GM10266 (cell line): ENCODE measurements at regions not wholly inside any gene's neighbourhood (a gene's known extent, or its start where the extent isn't known, plus 50 kb on each side); places are given as distances from the start of the nearest gene placed in this dataset.
"Not testable (repeated sequence)": the region's sequence is repeated elsewhere in the genome, so short reads cannot be mapped to it uniquely, and the experiment has no call there.

ENCODE experiments used
- DNase-seq: peaks from one replicate; pipeline ENCODE4 v3.0.0; 2012; ENCODE audit errors: extremely low spot score
- TF ChIP-seq, protein P1 (sequence below): IDR thresholded peaks from 2 replicates; pipeline ENCODE4 v1.5.1; 2012; ENCODE audit warnings: mild to moderate bottlenecking, low read depth; ENCODE audit not compliant: control insufficient read depth, insufficient read depth; ENCODE audit errors: missing control alignments

DNA sequence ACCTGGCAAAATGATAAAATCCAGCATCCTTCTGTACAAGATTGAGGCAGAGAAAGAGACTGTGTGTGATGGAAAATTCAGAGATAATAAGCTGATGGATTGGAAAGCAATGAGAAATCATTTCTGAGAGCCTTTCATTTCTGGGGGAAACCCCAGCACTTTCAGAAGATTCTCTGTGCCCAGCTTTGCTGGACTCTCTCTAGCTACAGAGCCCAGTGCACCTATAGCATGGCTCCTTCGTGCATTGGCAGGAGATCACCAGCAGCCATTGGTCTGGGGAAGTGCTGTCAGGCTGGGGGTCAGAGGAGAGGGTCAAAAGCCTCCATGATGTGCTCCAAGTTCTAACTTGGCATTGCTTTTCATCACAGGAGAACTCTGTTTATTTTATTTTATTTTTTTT, 259.9 kb downstream of the SOX9 start:
- TF ChIP-seq, protein P1, sequence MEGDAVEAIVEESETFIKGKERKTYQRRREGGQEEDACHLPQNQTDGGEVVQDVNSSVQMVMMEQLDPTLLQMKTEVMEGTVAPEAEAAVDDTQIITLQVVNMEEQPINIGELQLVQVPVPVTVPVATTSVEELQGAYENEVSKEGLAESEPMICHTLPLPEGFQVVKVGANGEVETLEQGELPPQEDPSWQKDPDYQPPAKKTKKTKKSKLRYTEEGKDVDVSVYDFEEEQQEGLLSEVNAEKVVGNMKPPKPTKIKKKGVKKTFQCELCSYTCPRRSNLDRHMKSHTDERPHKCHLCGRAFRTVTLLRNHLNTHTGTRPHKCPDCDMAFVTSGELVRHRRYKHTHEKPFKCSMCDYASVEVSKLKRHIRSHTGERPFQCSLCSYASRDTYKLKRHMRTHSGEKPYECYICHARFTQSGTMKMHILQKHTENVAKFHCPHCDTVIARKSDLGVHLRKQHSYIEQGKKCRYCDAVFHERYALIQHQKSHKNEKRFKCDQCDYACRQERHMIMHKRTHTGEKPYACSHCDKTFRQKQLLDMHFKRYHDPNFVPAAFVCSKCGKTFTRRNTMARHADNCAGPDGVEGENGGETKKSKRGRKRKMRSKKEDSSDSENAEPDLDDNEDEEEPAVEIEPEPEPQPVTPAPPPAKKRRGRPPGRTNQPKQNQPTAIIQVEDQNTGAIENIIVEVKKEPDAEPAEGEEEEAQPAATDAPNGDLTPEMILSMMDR, result no peak
- DNase-seq, result peak; percentile 38

DNA sequence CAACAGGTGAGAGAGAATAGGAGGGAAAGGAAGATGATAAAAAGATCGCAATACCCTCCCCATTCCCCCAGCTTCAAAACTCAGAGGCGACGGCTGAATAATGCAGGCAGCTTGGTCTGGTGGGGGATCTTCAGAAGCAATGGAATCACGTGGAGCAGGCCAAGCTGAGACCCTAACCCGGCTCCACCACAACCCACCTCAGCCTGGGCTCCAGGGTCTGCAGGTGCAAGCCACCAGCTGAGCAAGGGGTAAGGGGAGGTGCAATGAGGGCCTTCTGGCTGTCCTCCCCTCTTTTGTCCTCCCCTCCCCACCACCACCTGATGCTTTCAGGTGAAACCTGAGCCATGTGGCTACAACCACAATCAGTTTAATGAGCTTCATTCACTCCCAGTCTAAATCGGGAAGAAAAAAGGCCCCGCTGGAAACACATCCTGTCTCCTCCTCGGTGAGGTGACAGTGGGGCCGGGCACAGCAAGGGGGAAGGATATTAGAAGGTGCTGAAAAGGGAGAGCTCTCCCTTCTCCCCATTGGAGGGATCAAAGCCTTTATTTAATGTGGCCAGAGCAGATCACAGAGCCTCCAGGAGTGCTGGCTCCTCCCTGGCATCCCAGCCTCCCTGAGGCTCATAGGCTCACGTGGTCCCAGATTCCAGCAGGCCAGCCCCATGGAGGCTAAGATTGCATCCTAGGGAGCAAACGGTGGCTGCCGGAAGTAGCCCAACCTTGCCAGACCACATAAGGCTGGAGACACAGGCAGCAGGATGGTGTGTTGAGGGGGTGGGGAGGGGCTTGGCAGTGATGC, 261.0 kb downstream of the SOX9 start:
- TF ChIP-seq, protein P1, result no peak
- no peak for DNase-seq

DNA sequence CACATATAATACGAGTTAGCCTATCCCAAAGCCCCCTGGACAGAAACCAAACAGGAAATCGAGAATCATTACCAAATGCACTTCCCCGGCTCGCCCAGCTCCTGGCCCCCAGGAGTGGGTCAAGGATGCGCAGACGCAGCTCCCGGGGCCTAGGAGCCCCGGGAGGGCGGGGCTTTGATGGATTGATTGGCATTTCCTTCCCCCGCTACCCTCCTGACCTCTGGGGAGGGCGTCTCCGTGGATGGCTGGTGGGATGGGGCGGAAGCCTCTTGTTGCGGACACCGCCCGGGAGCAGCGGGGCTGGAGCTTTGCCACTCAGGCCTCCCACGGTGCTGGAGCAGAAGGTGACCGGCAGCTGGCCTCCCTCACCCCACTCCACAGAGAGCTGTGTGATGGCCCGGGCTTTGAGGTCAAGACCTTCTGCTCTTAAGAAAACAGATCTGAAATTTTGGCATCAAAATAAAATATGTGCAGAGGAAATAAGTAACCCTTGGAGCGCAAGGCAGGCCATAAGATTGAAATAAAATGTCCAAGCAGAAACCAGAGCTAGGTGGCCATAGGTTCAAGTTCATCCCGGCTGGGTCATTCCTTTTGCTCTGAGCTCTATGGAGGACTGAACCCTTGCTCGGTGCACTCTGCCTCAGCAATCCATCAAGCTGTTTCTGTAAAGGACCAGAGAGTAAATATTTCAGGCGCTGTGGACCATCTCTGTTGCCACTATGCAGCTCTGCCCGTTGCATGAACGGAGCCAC, 262.3 kb downstream of the SOX9 start:
- TF ChIP-seq, protein P1, result no peak
- DNase-seq, result no peak

DNA sequence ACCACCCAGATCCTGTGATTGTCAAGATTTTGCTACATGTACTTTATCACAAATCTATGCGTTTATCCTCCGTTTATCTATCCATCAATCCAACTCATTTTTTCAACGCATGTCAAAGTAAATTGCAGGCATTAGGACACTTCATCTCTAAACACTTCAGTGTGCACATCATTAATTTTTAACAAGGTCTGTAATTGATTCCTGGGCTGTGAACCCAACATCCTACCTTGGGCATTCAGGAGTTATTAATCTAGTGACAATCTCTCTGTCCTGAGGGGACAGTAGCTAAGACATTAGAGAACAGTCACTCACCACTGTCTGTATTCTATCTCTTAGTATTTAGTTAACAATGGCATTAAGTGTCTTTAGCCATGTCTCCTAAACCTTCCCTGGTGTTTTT, 264.7 kb downstream of the SOX9 start:
- no peak for DNase-seq
- TF ChIP-seq, protein P1, result no peak

DNA sequence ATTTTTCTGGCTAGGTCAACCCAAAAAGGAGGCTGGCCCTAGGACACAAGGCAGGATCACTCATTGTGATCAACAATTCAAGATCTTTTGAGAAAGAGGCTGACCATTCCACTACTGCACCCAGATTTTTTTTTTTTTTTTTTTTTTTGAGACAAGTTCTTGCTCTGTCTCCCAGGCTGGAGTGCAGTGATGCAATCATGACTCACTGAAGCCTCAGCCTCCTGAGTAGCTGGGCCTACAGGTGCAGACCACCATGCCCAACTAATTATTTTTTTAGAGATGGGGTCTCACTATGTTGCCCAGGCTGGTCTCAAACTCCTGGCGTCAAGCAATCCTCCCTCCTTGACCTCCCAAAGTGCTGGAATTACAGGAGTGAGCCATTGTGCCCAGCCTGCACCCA, 265.4 kb downstream of the SOX9 start:
- DNase-seq, result not testable (repeated sequence)

DNA sequence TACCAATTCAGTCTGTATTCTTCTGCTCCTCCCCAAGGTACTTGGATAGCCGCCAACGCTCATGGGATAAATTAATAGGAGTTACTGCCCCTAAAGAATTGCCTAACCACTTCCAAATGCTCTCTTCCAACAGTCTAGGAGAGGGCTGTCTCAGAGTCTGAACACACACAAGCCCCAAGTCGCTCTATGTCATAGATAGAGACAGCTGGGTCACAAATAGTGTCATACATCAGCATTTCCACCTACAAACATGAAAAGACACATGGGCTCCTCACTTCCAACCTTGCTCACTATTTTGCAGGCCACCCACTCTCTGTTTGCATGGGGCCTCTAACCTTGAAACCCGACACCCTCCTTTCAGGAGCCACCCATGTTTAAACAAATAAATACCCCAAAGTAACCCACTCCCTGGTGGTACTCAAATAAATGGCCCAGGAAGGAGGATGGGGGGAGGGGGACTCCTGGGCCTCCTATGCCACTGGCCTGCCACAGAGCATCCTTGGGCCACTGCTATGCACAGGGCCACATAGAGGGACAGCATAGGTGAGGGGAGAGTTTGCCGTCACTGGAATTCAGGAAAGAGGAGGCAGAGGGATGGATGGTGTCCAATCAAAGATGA, 265.9 kb downstream of the SOX9 start:
- TF ChIP-seq, protein P1, result no peak
- DNase-seq, result no peak

DNA sequence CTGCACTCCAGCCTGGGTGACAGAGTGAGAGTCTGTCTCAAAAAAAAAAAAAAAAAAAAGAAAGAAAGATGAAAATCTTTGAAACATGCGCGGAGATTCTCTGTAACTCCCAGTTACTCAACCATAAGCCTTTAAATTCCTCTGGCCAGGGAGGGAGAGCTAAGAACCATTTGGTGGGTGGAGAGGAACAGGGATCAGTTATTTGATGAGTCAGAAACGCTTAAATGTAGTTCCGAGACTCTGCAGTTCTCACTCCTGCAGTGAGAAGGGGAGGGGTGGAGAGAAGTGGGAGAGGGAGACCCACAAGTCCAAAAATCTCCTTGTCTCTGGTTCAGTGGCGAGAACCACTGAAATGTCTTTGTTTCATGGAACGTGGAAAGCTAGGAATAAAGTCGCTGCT, 266.7 kb downstream of the SOX9 start:
- DNase-seq, result no peak
- TF ChIP-seq, protein P1, result no peak
